ENCODE measurements at regions not wholly inside any gene's neighbourhood (a gene's known extent, or its start where the extent isn't known, plus 50 kb on each side); places are given as distances from the start of the nearest gene placed in this dataset.

- no peak for DNase-seq (ENCODE audit: low read depth)
- no peak overlapping the region for H3K4me3 ChIP-seq (ENCODE audit: low read depth, low read length)
- H3K27me3 ChIP-seq (ENCODE audit: control insufficient read depth, insufficient read depth, low read length), result no peaks in the 10 kb centered on the region
- no peak for TF ChIP-seq CTCF (IDR thresholded peaks at IDR 0.05; ENCODE audit: insufficient read depth, low read length, poor library complexity, severe bottlenecking)
- H3K36me3 ChIP-seq (ENCODE audit: control insufficient read depth, insufficient read depth, low read length), result no peaks in the 10 kb centered on the region
Measured at GRCh38 chr1:98025858-98026257, 105.0 kb upstream of the DPYD start.

GRCh38 chr1:98021126-98021525, 100.3 kb upstream of the DPYD start:
- Histone ChIP-seq H3K36me3 (ENCODE audit: control insufficient read depth, insufficient read depth, low read length) (no peaks in the 10 kb centered on the region), H3K27me3 (ENCODE audit: control insufficient read depth, insufficient read depth, low read length) (no peaks in the 10 kb centered on the region), H3K4me3 (ENCODE audit: low read depth, low read length) (no peak overlapping the region)
- DNase-seq (ENCODE audit: low read depth), result no peak
- no peak for TF ChIP-seq CTCF (IDR thresholded peaks at IDR 0.05; ENCODE audit: insufficient read depth, low read length, poor library complexity, severe bottlenecking)

GRCh38 chr1:98019747-98020146, 98.9 kb upstream of the DPYD start:
- Histone ChIP-seq H3K36me3 (ENCODE audit: control insufficient read depth, insufficient read depth, low read length) (no peaks in the 10 kb centered on the region), H3K27me3 (ENCODE audit: control insufficient read depth, insufficient read depth, low read length) (no peaks in the 10 kb centered on the region), H3K4me3 (ENCODE audit: low read depth, low read length) (no peak overlapping the region)
- no peak for TF ChIP-seq CTCF (IDR thresholded peaks at IDR 0.05; ENCODE audit: insufficient read depth, low read length, poor library complexity, severe bottlenecking)
- DNase-seq (ENCODE audit: low read depth), result no peak

- H3K36me3 ChIP-seq (ENCODE audit: control insufficient read depth, insufficient read depth, low read length), result no peaks in the 10 kb centered on the region
- TF ChIP-seq CTCF (IDR thresholded peaks at IDR 0.05; ENCODE audit: insufficient read depth, low read length, poor library complexity, severe bottlenecking), result no peak
- DNase-seq (ENCODE audit: low read depth), result no peak
- H3K27me3 ChIP-seq (ENCODE audit: control insufficient read depth, insufficient read depth, low read length), result no peaks in the 10 kb centered on the region
- no peak overlapping the region for H3K4me3 ChIP-seq (ENCODE audit: low read depth, low read length)
Measured at GRCh38 chr1:98018074-98018473, 97.2 kb upstream of the DPYD start.

GRCh38 chr1:98017184-98017583, 96.3 kb upstream of the DPYD start:
- no peak for TF ChIP-seq CTCF (IDR thresholded peaks at IDR 0.05; ENCODE audit: insufficient read depth, low read length, poor library complexity, severe bottlenecking)

GRCh38 chr1:98008373-98008772, 87.5 kb upstream of the DPYD start:
- DNase-seq (ENCODE audit: low read depth), result no peak
- Histone ChIP-seq H3K36me3 (ENCODE audit: control insufficient read depth, insufficient read depth, low read length) (no peaks in the 10 kb centered on the region), H3K27me3 (ENCODE audit: control insufficient read depth, insufficient read depth, low read length) (no peaks in the 10 kb centered on the region), H3K4me3 (ENCODE audit: low read depth, low read length) (no peak overlapping the region)
- TF ChIP-seq CTCF (IDR thresholded peaks at IDR 0.05; ENCODE audit: insufficient read depth, low read length, poor library complexity, severe bottlenecking), result no peak

More at GRCh38 chr1:98017184-98017583, 96.3 kb upstream of the DPYD start:
- H3K27me3 ChIP-seq (ENCODE audit: control insufficient read depth, insufficient read depth, low read length), result no peaks in the 10 kb centered on the region
- DNase-seq (ENCODE audit: low read depth), result no peak
- no peaks in the 10 kb centered on the region for H3K36me3 ChIP-seq (ENCODE audit: control insufficient read depth, insufficient read depth, low read length)
- H3K4me3 ChIP-seq (ENCODE audit: low read depth, low read length), result no peak overlapping the region

All from kidney epithelial cell (primary cell).